ENCODE measurements at regions not wholly inside any gene's neighbourhood (a gene's known extent, or its start where the extent isn't known, plus 50 kb on each side); places are given as distances from the start of the nearest gene placed in this dataset.
A peak's percentile ranks its signal among the peaks of the same experiment; 100 is the strongest.
"Not testable (repeated sequence)": the region's sequence is repeated elsewhere in the genome, so short reads cannot be mapped to it uniquely, and the experiment has no call there.

DNA sequence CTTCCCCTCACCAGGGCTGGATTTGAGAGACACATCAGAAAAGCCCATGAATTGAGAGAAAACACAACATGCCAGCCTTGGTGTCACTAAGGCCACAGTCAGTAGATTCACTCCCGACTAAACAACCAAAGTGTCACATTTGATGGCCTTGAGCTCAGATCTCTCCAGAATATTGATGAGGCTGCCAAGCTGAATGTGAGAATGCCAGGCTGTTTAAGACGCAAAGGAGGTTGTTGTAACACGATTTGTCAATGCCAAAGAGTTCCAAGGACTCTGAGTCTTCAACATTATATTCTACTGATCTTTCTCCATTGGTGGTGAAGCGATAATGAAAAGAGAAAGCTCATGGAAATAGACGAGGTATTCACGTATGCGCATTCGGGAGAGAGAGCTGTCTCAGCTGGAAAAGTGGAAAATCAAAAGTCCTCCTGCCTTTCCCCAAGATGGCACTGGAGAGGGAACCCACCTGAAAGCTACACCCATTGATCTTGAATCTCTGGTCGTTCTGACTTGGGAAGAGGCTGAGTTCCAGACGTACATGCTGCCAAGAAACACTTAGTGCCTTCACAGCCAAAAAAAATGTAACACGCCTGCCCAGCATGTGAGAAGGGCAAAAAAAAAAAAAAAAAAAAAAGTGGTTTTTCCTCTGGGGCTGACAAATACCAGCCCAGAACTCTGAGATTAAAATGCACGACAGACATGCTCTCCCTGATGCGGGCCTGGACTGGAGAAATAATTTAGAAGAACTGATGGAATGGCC is 1159.6 kb downstream of the VRK1 start:
- no peak for DNase-seq (ENCODE audit: low spot score)
- intact Hi-C loops (cut with DNase I): no loop called here

DNA sequence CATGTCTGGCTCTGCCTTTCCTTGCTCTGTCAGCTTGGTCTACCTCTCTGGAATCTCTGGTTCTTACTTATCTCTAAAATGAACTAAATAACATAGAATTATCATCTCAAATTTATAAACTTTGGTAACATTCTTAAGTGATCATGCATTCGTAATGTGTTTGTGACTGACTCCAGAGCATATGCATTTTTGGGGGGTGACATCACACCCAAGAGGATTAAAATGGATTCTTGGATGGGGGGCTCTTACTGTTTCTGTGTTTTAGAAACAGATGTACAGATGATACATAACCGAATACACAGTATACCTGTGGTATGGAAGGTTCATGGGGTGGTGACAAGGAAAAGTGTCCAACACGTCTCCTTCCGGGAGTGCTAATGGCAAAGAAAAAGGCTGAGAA is 1162.1 kb downstream of the VRK1 start:
- DNase-seq (ENCODE audit: low spot score): no peak
- intact Hi-C loops (cut with DNase I): no loop called here

DNA sequence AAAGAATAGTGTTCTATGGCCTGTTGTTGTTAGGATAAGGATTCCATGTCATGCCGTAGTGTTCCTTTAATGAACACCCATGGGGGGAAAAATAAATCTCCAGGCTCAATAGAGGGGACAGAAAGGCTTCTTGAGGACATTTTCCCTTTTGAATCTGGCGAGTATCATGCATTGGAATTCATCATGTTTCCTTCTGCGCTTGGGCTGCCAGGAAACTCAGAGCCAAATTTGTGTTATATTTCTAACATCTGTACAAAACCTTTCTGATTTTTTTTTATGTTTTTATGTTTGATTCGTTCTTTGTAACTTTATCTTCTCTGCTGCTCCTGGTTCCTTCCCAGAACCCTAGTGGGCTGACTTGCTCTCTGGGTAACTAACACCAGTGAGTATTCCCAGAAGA is 1163.3 kb downstream of the VRK1 start:
- intact Hi-C loops (cut with DNase I): no loop called here
- DNase-seq (ENCODE audit: low spot score): no peak

DNA sequence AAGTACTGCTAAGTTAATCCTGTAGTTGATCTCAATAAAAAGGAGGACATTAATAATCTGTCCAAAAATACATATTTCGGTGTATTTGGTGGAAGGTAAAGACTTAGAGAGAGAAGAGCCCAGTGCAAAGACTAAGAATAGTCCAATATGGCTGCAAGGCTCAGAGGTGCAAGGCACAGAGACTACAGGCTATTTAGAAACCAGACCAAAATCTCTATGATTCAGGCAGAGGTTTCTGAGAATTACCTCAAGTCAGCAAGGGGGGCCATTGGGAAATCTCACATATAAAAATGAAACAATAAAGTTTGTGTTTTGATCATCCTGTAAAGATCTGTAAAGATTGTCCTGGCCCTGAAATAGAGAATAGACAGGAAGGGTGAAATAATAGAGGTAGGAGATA is 1173.0 kb downstream of the VRK1 start:
- no peak for DNase-seq (ENCODE audit: low spot score)
- intact Hi-C loops (cut with DNase I): no loop called here

DNA sequence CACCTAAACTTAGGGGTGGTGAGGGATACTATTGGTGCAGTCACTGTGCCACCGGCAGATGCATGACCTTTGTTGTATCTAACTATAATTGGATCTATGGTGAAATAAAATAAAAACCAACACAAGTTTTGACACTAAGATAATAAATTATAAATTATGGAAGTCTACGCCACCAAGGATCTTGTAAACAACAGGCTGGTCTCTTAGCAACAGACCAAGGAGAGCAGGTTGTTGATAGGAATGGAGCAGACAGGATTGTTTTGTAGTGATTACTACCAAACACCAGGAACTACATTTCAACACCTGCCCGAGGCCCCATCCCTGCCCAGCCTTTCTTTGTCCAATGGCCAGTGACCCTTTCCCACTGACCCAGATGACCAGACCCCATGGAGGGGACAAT is 1178.0 kb downstream of the VRK1 start:
- DNase-seq (ENCODE audit: low spot score): no peak
- intact Hi-C loops (cut with DNase I): no loop called here

DNA sequence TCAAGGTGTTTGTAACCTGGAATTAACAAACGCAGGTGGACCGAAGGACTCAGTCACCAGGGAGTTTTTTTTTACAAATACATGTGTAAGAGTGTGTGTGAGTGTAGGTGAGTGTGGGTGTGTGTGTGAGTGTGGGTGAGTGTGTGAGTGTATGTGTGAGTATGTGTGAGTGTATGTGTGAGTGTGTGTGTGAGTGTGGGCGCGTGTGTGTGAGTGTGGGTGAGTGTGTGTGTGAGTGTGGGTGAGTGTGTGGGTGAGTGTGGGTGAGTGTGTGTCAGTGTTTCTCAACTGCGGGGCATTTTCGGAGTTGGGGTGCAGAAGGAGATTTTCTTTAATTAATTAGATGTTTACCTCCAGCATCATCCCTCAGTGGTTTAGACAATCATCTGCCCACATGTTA is 1178.8 kb downstream of the VRK1 start:
- DNase-seq (ENCODE audit: low spot score): no peak
- intact Hi-C loops (cut with DNase I): no loop called here

DNA sequence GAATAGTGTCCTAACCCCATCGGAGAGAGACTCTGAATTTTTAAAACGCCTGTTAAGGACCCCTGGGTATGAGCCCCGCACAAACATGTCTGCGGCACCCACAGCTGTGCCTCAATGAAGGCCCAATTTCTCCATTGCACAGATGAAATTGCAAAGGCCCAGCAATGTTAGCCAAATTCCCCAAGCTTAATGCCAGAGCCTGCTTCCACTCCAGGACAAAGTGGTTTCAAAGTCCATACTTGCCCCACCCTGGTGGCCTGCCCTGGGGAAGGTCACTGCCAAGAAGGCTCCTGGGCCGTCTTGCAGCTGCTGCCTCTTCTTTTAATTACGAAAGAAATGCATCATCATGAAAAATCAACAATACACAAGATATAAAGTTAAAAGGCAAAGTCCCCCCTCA is 1179.7 kb downstream of the VRK1 start:
- intact Hi-C loops (cut with DNase I): no loop called here
- DNase-seq (ENCODE audit: low spot score): no peak

DNA sequence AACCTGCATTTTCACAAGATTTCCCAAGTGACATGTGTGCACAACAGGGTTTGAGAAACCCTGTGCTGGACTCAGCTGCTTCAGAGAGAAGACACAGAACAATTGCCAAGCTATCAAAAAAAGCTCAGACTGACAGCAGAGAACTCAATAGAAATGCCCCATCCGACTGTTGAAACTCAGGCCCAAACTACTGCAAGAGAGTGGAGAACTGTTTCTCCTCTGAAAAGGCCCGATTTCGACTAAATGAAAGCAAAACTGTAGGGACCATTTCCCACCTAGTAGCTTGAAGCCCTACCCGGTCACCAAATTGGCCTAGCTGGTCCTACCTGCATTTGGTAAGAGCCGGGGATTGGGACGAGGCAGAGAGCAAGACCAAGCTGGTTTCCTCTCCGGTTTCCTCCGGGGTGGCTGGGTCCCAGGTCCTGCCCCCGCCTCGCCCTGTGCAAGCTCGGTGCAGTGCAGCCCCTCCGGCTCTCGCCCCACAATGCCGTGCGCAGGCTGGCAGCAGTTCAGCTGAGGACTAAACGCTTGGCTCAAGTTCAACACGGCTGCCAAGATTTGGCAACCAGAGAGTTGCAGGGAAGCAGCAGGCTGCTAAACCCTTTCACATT is 1180.6 kb downstream of the VRK1 start:
- intact Hi-C loops (cut with DNase I): no loop called here
- DNase-seq (ENCODE audit: low spot score): peak; percentile 81

DNA sequence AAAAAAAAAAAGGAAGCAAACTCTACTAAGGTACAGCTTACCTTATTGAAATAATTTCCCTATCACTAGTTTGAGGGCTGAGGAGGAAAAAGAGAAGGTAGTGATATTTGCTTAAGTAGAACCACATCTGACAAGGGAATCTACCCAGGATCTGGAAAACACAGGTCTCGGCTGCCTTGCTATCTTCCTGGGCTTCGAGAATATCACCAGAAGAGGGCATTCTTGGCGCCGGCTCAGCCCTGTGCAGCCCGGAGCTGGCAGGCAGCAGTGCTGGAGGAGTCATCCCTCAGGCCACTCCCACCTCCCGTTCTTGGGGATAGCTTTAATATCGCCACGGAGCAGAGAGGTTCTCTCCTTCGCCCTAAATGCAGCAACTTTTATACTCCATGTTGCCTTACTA is 1181.2 kb downstream of the VRK1 start:
- peak; percentile 80 for DNase-seq (ENCODE audit: low spot score)
- intact Hi-C loops (cut with DNase I): no loop called here

DNA sequence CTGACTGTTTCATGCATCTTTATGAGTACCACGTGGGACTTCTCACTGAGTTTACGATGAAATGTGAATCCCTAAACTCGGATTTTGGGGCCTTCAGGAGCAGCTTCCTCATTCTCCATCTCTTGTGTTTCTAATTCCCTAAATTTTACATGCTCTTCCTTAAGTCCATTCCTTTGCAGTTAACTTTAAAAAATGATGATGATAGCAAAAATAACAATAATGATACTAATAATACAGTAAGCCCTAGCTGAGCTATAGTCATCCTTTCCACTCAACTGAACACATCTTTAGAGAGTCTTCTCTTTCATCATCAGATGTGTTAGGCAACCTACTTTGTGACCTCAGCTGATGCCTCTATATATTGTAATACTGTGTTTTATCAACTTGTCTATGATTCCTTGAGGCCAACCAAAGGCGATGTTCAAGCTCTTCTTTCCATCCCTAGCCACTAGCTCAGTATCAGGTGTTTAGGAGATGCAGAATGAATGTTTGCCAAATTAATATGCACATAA is 1196.4 kb downstream of the VRK1 start:
- intact Hi-C loops (cut with DNase I): no loop called here
- DNase-seq (ENCODE audit: low spot score): no peak

DNA sequence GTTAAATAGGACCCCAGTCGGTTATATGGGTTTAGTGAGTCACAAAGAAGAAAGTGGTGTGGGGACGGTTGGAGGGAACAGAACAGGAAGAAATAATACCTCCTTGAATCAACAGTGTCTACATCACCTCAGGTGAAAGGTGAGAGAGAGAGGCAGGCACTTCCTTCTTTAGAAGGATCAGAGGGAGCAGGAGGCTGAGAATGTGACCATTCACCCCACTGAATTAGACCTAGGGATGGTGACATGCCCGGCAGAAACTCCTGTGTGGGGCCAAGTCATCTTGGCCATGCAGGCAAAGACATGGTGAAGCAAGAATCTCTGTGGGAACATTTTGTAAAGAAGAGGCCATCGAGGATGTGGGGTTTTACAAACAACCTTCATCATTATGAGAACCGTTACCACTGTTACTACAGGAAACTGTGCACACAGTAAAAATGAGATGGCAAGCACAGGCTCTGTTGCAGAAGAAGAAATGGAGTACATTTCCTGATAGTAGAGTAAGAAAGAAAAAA is 1196.9 kb downstream of the VRK1 start:
- intact Hi-C loops (cut with DNase I): no loop called here
- DNase-seq (ENCODE audit: low spot score): no peak

DNA sequence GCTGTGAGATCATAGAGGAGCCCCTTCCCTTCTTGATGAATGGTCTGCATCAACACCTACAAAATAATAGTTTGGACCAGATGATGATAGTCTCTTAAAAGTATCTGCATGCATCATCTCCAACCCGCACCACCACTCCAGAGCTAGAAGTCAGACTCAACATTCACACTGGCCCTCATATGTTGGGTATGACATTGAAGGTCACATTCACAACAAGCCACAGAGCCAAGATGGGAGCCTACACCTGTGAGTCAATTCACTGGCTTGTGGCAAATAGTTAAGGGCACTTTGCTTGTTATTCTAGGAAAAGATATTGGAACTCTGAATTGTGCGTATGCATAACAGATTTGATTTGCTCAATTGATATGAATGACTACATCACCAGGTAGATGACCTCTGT is 1197.9 kb downstream of the VRK1 start:
- intact Hi-C loops (cut with DNase I): no loop called here
- no peak for DNase-seq (ENCODE audit: low spot score)

DNA sequence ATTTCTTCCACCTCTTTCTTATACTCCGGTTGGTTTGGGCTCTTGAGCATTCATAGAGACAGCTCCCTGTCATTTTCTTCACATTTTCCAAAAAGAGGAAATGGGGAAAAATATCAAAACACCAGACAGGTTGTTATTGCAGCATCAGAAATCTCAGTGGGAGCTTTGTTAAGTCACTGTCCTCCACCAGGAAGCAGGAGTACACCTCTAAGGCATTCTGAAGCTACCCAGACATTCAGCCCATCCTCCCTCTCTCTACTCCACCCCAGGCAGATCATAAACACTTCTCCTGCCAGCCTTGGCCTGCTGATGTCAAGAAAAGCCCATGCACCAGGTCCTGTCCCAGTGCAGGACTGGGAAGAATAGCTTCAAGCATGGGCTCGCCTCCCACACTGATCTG is 1198.3 kb downstream of the VRK1 start:
- intact Hi-C loops (cut with DNase I): no loop called here
- no peak for DNase-seq (ENCODE audit: low spot score)

DNA sequence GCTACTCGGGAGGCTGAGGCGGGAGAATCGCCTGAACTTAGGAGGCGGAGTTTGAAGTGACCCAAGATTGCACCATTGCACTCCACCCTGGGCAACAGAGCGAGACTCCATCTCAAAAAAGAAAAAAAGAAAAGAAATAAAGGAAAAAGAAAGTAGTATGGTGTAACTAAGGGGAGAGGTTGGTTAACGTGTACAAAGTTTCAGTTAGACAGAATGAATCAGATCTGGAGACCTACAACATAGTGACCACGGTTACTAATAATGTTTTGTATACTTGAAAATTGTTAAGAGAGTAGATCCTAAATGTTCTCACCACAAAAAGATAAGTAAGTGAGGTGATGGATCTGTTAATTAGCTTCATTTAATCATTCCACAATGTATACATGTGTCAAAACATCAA is 1208.8 kb downstream of the VRK1 start:
- intact Hi-C loops (cut with DNase I): no loop called here
- no peak for DNase-seq (ENCODE audit: low spot score)

DNA sequence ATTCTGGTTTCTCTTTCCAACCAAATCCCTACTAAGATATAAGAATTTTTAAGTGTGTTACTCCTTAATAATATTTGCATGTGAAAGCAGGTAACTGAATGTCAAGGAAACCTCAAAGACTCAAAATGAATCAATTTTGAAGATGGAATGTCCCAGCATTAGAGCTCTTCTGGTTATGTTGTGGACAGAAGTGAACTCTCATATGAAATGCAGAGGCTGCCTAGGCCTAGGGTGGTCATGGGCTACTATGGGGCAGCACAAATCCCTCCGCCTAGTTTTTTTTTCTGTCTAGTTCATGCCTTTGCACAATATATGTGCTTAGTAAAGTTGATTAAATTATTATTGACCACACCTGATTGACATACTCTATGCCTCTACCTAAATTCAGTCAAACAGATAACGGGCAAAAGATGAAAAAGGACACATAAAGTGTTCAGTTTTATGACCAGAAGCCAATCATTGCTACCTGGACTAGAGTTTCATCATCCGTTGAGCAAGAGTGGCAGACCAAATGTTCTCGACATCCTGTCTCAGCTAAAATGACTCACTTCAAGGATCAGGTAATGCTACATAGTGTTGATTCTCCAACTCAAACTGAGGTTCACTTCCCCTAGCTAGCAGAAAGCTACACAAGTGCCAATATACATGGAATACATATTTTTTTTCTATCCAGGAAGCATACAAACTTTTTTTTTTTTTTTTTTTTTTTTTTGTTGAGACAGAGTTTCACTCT is 1211.4 kb downstream of the VRK1 start:
- intact Hi-C loops (cut with DNase I): no loop called here
- DNase-seq (ENCODE audit: low spot score): no peak

DNA sequence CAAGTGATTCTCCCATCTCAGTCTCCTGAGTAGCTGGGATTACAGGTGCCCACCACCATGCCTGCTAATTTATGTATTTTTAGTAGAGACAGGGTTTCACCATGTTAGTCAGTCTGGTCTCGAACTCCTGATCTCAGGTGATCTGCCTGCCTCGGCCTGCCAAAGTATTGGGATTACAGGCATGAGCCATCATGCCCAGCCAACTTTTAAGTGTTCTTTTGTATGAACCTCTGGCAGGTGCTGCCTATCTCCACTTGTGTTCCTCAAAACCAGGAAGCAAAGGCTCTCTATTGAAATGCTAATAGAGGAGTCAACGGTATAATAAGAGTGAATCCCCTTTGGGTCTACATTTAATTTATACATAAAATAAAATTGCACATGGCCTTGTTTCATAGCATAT is 1212.0 kb downstream of the VRK1 start:
- intact Hi-C loops (cut with DNase I); DNase-seq (ENCODE audit: low spot score): not testable (repeated sequence)

DNA sequence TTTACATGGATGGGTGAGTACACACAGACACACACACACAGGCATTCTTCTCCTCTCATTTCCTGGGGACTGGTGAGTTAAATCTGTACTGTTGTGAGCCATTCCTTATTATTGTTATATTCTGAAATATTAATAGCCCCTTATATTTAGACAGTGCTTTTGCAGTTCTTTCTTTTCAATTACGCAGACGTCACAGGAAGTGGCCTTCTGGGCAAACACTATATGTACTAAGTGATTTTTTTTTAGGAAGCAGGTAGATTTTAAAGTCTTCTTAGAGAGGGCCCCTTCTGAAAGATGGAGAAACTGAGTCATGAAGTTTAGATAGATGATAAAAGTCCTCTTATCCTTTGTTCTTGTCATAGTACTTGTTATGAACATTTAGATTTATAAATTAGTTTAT is 1213.6 kb downstream of the VRK1 start:
- DNase-seq (ENCODE audit: low spot score): no peak
- intact Hi-C loops (cut with DNase I): no loop called here

DNA sequence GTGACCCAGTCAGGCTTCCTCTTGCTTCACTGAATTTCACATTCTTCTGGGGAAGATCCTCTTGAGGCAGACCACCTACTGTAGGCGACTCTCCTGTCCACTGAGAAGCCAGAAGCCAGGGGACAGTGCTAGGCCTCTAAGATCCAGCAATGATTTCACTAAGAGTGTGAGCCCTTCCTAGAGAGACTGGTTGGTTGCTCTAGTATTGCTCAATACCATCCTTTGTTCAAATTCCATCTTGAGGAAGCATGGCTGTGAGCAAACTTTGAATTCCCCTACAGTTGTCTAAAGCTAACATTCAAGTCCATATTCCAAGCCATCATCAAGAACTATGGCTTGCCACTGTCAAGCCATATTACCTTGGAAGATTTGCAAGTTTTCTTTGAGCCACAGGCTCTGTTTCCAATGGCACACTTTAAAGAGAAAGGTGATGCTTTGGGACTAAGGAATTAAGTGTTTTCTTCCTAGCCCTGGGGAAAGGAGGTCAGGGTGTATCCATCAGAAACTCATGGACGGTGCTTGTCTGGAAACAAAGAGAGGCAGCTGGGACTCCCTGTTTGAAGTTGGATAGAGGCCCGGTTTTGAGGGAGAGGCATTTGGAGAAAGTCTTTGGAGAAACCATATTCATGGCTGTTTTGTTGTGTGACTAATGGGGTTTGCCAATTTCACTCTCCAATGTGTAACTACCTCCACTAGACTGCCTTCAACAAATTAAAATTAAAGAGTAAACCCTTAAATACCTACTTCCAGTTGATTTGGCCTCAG is 1217.9 kb downstream of the VRK1 start:
- intact Hi-C loops (cut with DNase I): no loop called here
- no peak for DNase-seq (ENCODE audit: low spot score)

DNA sequence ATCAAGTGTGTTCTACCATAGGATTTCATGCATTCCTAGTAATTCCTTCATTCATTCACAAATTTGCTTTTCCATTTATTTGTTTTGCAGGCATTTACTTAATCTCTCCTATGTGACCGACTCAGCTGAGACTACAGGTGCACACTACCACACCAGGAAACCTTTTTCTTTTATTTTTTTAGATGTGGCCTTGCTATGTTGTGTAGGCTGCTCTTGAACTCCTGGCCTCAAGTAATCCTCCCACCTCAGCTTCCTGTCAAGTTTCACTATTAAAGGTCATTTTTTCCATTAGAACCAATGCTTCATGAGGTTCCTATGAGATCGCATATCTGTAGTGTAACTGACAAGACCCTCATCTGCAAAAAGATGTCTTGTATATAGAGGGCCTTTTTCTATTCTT is 1218.7 kb downstream of the VRK1 start:
- intact Hi-C loops (cut with DNase I): no loop called here
- DNase-seq (ENCODE audit: low spot score): no peak

DNA sequence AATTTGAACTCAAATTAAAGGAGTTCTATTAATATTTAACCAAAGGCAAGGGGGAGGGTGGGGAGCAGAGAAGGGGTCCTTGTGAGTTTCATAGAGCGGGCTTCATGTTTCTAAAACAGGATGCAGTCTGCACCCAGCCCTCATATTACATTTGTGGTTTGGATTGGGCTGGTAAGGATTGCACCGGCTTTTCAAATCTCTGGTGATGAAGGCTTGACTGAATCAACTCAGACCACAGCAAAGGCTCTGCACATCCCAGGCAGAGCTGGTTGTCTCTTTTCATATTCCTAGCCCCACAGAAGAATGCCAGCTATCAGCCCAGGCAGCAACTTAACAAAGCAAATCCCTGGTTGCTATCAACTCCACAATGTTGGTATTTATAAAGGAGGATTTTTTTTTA is 1221.4 kb downstream of the VRK1 start:
- DNase-seq (ENCODE audit: low spot score): no peak
- intact Hi-C loops (cut with DNase I): no loop called here
